ENCODE measurements at regions not wholly inside any gene's neighbourhood (a gene's known extent, or its start where the extent isn't known, plus 50 kb on each side); places are given as distances from the start of the nearest gene placed in this dataset.

DNA sequence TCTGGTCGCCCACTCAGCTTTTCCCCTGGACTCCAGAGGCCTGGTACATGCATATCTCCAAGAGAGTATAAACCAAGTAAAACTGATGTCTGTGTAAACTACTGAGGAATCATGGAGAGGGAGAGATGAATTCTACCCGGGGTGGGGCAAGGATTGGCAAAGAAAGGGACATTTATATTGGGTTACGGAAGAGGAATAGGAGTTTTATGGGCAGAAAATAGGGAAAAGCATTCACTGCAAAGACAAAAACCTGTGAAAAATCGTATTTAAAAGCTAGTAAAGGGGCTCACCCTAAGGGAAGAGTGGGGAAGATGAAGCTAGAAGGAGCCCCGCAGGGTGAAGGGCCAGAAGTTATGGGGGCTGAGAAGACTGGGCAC lies 248.0 kb upstream of the KLF4 start:
- no peaks in the 10 kb centered on the region for H3K79me2 ChIP-seq (ENCODE audit: control insufficient read depth, low read length)
- no peak overlapping the region for H3K4me3 ChIP-seq (ENCODE audit: low read length)
- H3K9me3 ChIP-seq (ENCODE audit: control insufficient read depth, insufficient read depth, low read length), result no peaks in the 10 kb centered on the region
- no peaks in the 10 kb centered on the region for H3K9me2 ChIP-seq (replicated peaks; ENCODE audit: control insufficient read depth, low read length)
- no peaks in the 10 kb centered on the region for H4K20me1 ChIP-seq (ENCODE audit: control insufficient read depth, insufficient read depth, low read depth, low read length)
- no peak for TF ChIP-seq EZH2phosphoT487 (IDR thresholded peaks at IDR 0.05; ENCODE audit: borderline replicate concordance, low read length)
- TF ChIP-seq, protein P1, sequence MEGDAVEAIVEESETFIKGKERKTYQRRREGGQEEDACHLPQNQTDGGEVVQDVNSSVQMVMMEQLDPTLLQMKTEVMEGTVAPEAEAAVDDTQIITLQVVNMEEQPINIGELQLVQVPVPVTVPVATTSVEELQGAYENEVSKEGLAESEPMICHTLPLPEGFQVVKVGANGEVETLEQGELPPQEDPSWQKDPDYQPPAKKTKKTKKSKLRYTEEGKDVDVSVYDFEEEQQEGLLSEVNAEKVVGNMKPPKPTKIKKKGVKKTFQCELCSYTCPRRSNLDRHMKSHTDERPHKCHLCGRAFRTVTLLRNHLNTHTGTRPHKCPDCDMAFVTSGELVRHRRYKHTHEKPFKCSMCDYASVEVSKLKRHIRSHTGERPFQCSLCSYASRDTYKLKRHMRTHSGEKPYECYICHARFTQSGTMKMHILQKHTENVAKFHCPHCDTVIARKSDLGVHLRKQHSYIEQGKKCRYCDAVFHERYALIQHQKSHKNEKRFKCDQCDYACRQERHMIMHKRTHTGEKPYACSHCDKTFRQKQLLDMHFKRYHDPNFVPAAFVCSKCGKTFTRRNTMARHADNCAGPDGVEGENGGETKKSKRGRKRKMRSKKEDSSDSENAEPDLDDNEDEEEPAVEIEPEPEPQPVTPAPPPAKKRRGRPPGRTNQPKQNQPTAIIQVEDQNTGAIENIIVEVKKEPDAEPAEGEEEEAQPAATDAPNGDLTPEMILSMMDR (IDR thresholded peaks at IDR 0.05; ENCODE audit: low read depth, low read length, poor library complexity, severe bottlenecking), result no peak
- no peaks in the 10 kb centered on the region for H3K27me3 ChIP-seq (ENCODE audit: control insufficient read depth, low read length)
- H3K36me3 ChIP-seq (ENCODE audit: control insufficient read depth, low read length), result no peaks in the 10 kb centered on the region
- H3K27ac ChIP-seq (ENCODE audit: low read depth, low read length), result no peak overlapping the region
- H3K4me1 ChIP-seq (ENCODE audit: control insufficient read depth, low read length), result no peaks in the 10 kb centered on the region
- H3K4me2 ChIP-seq (ENCODE audit: low read length), result no peak overlapping the region
- H3F3A ChIP-seq (ENCODE audit: control insufficient read depth, insufficient read depth), result no peaks in the 10 kb centered on the region

DNA sequence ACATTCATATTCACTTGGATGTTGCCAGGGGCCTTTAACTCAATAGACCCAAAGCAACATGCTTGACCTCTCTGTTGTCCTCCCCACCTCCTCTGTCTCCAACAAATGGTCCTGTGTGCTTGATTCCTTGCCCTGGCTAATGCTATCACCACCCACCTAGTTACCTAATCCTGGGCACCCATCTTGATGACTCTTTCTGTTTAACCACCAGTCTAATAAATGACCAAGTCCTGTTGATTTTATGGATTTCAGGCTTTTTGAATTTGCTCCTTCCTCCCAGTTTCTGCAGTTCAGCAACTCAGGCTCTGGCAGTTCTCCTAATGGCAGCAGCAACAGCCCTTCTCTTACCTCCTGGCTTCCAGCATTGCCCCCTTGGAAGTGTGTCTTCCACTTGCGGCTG lies 246.3 kb upstream of the KLF4 start:
- no peaks in the 10 kb centered on the region for H3K9me2 ChIP-seq (replicated peaks; ENCODE audit: control insufficient read depth, low read length)
- H3K27me3 ChIP-seq (ENCODE audit: control insufficient read depth, low read length), result no peaks in the 10 kb centered on the region
- no peaks in the 10 kb centered on the region for H4K20me1 ChIP-seq (ENCODE audit: control insufficient read depth, insufficient read depth, low read depth, low read length)
- no peak overlapping the region for H3K4me3 ChIP-seq (ENCODE audit: low read length)
- H3K36me3 ChIP-seq (ENCODE audit: control insufficient read depth, low read length), result no peaks in the 10 kb centered on the region
- no peaks in the 10 kb centered on the region for H3K4me1 ChIP-seq (ENCODE audit: control insufficient read depth, low read length)
- no peak overlapping the region for H3K4me2 ChIP-seq (ENCODE audit: low read length)
- no peak for TF ChIP-seq EZH2phosphoT487 (IDR thresholded peaks at IDR 0.05; ENCODE audit: borderline replicate concordance, low read length)
- TF ChIP-seq, protein P1 (IDR thresholded peaks at IDR 0.05; ENCODE audit: low read depth, low read length, poor library complexity, severe bottlenecking), result no peak
- no peaks in the 10 kb centered on the region for H3K79me2 ChIP-seq (ENCODE audit: control insufficient read depth, low read length)
- H3F3A ChIP-seq (ENCODE audit: control insufficient read depth, insufficient read depth), result no peaks in the 10 kb centered on the region
- no peaks in the 10 kb centered on the region for H3K9me3 ChIP-seq (ENCODE audit: control insufficient read depth, insufficient read depth, low read length)
- no peak overlapping the region for H3K27ac ChIP-seq (ENCODE audit: low read depth, low read length)

DNA sequence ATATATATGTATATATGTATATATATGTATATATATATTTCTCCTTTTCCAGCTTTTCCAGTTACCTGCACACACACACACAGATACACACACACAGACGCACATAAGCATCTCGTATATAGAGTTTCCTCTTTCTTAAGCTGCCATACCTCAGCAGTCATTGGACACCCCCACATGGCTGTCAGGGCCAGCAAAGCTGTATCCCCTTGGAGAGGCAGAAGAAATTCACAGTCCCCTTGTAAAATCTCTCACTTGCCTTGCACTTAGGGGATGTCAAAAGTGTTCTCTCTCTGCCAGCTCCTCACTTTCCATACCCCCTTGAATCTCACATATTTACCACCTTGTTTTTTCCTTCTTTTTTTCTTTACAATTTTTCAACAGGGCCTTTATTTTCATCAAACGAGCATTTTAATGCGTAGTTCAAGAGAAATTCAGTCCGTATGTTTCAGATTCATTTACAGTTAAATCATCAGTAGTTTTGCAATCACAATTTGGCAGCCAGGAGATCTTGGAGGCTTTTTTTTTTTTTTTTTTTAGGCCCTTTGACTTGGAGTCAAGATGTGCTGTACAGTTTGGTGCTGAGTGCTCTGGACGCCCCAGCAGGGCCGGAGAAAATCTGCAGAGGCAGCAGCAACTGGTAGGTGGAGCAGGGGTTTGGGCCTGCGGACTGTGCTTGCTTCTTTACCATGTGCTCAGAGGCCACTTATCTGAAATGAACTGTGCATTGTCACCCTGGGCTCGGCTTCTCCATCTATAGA lies 244.9 kb upstream of the KLF4 start:
- Histone ChIP-seq H3K27ac (ENCODE audit: low read depth, low read length) (no peak overlapping the region), H3K4me3 (ENCODE audit: low read length) (no peak overlapping the region), H3K79me2 (ENCODE audit: control insufficient read depth, low read length) (no peaks in the 10 kb centered on the region), H3K9me3 (ENCODE audit: control insufficient read depth, insufficient read depth, low read length) (no peaks in the 10 kb centered on the region), H3K4me1 (ENCODE audit: control insufficient read depth, low read length) (no peaks in the 10 kb centered on the region), H3K4me2 (ENCODE audit: low read length) (no peak overlapping the region), H3K9me2 (replicated peaks; ENCODE audit: control insufficient read depth, low read length) (no peaks in the 10 kb centered on the region), H3F3A (ENCODE audit: control insufficient read depth, insufficient read depth) (no peaks in the 10 kb centered on the region), H3K36me3 (ENCODE audit: control insufficient read depth, low read length) (no peaks in the 10 kb centered on the region), H4K20me1 (ENCODE audit: control insufficient read depth, insufficient read depth, low read depth, low read length) (no peaks in the 10 kb centered on the region), H3K27me3 (ENCODE audit: control insufficient read depth, low read length) (no peaks in the 10 kb centered on the region)
- TF ChIP-seq EZH2phosphoT487 (IDR thresholded peaks at IDR 0.05; ENCODE audit: borderline replicate concordance, low read length), result no peak
- TF ChIP-seq, protein P1 (IDR thresholded peaks at IDR 0.05; ENCODE audit: low read depth, low read length, poor library complexity, severe bottlenecking), result no peak
